Colonic mucosa (tissue), 4 donors: ENCODE measurements at regions not wholly inside any gene's neighbourhood (a gene's known extent, or its start where the extent isn't known, plus 50 kb on each side); places are given as distances from the start of the nearest gene placed in this dataset.

ENCODE experiments used
- DNase-seq: peaks from one replicate; pipeline ENCODE4 v3.0.0-alpha.2; 2020
- H3K27ac ChIP-seq: fragments of 200-600 bp; one replicate; pipeline ENCODE4 v1.8.0; 2021
- H3K27me3 ChIP-seq: fragments of 200-600 bp; one replicate; pipeline ENCODE4 v1.8.0; 2021
- H3K36me3 ChIP-seq: fragments of 200-600 bp; one replicate; pipeline ENCODE4 v1.8.0; 2021
- H3K4me1 ChIP-seq: fragments of 200-600 bp; one replicate; pipeline ENCODE4 v1.8.0; 2021; ENCODE audit warnings: mild to moderate bottlenecking
- H3K4me3 ChIP-seq: fragments of 200-600 bp; one replicate; pipeline ENCODE4 v1.8.0; 2021
- H3K9ac ChIP-seq, 2 donors: one replicate each; pipeline ENCODE4 v1.7.0; 2013; ENCODE audit warnings: control low read depth in 2 of 2, low read depth in 2 of 2, low read length in 2 of 2
- H3K9me3 ChIP-seq: fragments of 200-600 bp; one replicate; pipeline ENCODE4 v1.8.0; 2021
- CTCF ChIP-seq: fragments of 200-600 bp; IDR thresholded peaks from one replicate; pipeline ENCODE4 v1.8.0; 2022; ENCODE audit warnings: antibody characterized with exemption, mild to moderate bottlenecking
- intact Hi-C: fragments of 100-400 bp; cut with DNase I; formaldehyde crosslinking; loops from one replicate; pipeline ENCODE4 v1.14.1; 2022
- donor health status: healthy.
- donor health status: DM: no; HTN: no; CAD: no.
- donor health status: DM: no; HTN: no; CAD: no.

- H3K4me1 ChIP-seq, result no peaks in the 10 kb centered on the region
- H3K9me3 ChIP-seq, result no peaks in the 10 kb centered on the region
- TF ChIP-seq CTCF, result no peak
- no peak overlapping the region for H3K27ac ChIP-seq
- no peak overlapping the region for H3K4me3 ChIP-seq
- H3K36me3 ChIP-seq, result no peaks in the 10 kb centered on the region
- H3K27me3 ChIP-seq, result no peaks in the 10 kb centered on the region
- no peak overlapping the region for H3K9ac ChIP-seq
- no peak for DNase-seq
- intact Hi-C loops, result no loop called here
These were observed 179.4 kb upstream of the FN1 start for GRCh38 chr2:215615067-215615802.

GRCh38 chr2:215614296-215614695 is 178.4 kb upstream of the FN1 start:
- H3K4me1 ChIP-seq, result no peaks in the 10 kb centered on the region
- no peak overlapping the region for H3K9ac ChIP-seq
- no peak for TF ChIP-seq CTCF
- DNase-seq, result no peak
- no peaks in the 10 kb centered on the region for H3K9me3 ChIP-seq
- no peaks in the 10 kb centered on the region for H3K27me3 ChIP-seq
- no peak overlapping the region for H3K4me3 ChIP-seq
- intact Hi-C loops, result no loop called here
- no peak overlapping the region for H3K27ac ChIP-seq
- no peaks in the 10 kb centered on the region for H3K36me3 ChIP-seq

- H3K4me3 ChIP-seq, result no peak overlapping the region
- no peak for DNase-seq
- no peak overlapping the region for H3K9ac ChIP-seq
- no peaks in the 10 kb centered on the region for H3K9me3 ChIP-seq
- no peaks in the 10 kb centered on the region for H3K4me1 ChIP-seq
- no peak for TF ChIP-seq CTCF
- no peaks in the 10 kb centered on the region for H3K36me3 ChIP-seq
- intact Hi-C loops, result no loop called here
- H3K27me3 ChIP-seq, result no peaks in the 10 kb centered on the region
- no peak overlapping the region for H3K27ac ChIP-seq
These were observed 178.0 kb upstream of the FN1 start for GRCh38 chr2:215613888-215614287.

- Histone ChIP-seq H3K36me3 (no peaks in the 10 kb centered on the region), H3K9me3 (no peaks in the 10 kb centered on the region), H3K4me1 (no peaks in the 10 kb centered on the region), H3K9ac (no peak overlapping the region), H3K4me3 (no peak overlapping the region), H3K27ac (no peak overlapping the region), H3K27me3 (no peaks in the 10 kb centered on the region)
- no peak for DNase-seq
- intact Hi-C loops, result no loop called here
- TF ChIP-seq CTCF, result no peak
These were observed 177.4 kb upstream of the FN1 start for GRCh38 chr2:215613280-215613679.

GRCh38 chr2:215612786-215613185 is 176.9 kb upstream of the FN1 start:
- Histone ChIP-seq H3K27me3 (no peaks in the 10 kb centered on the region), H3K9me3 (no peaks in the 10 kb centered on the region), H3K4me1 (no peaks in the 10 kb centered on the region), H3K36me3 (no peaks in the 10 kb centered on the region), H3K9ac (no peak overlapping the region), H3K27ac (no peak overlapping the region), H3K4me3 (no peak overlapping the region)
- TF ChIP-seq CTCF, result no peak
- intact Hi-C loops, result no loop called here
- DNase-seq, result no peak
